ENCODE measurements at regions not wholly inside any gene's neighbourhood (a gene's known extent, or its start where the extent isn't known, plus 50 kb on each side); places are given as distances from the start of the nearest gene placed in this dataset.

GRCh38 chr10:8981277-8981676, 926.8 kb downstream of the GATA3 start:
- Mint-ChIP-seq H3K36me3 (ENCODE audit: insufficient read depth, unreplicated experiment) (no peaks in the 10 kb centered on the region), H3K4me3 (ENCODE audit: unreplicated experiment) (no peak overlapping the region)

GRCh38 chr10:8985651-8986050, 931.2 kb downstream of the GATA3 start:
- CTCF ChIA-PET: no interaction called here
- no peaks in the 10 kb centered on the region for H3K36me3 ChIP-seq (ENCODE audit: control insufficient read depth, insufficient read depth, low read length)
- Mint-ChIP-seq H3K36me3 (ENCODE audit: insufficient read depth, unreplicated experiment) (no peaks in the 10 kb centered on the region), H3K4me1 (ENCODE audit: low read depth, unreplicated experiment) (no peaks in the 10 kb centered on the region), H3K4me3 (ENCODE audit: unreplicated experiment) (no peak overlapping the region), H3K27ac (ENCODE audit: unreplicated experiment) (no peak overlapping the region), H3K27me3 (ENCODE audit: insufficient read depth, unreplicated experiment) (no peaks in the 10 kb centered on the region), H3K9me3 (ENCODE audit: unreplicated experiment) (no peaks in the 10 kb centered on the region)
- no peaks in the 10 kb centered on the region for H3K9me3 ChIP-seq
- H3K4me3 ChIP-seq (ENCODE audit: low read depth, low read length): no peak overlapping the region
- intact Hi-C loops (cut with micrococcal nuclease; ENCODE audit: unreplicated experiment): no loop called here
- DNase-seq: no peak
- POLR2A ChIA-PET: no interaction called here
- TF ChIP-seq CTCF (IDR thresholded peaks at IDR 0.05; ENCODE audit: insufficient read depth in 1 of 2, low read depth in 1 of 2, low read length in 1 of 2, severe bottlenecking in 1 of 2, unreplicated experiment in 1 of 2): no peak
- H3K27me3 ChIP-seq (replicated peaks; ENCODE audit: control insufficient read depth, insufficient read depth, low read length): no peaks in the 10 kb centered on the region
- no TSS peak for BruUV-seq (replicated peaks)
- no peaks in the 10 kb centered on the region for H3K4me1 ChIP-seq

More at GRCh38 chr10:8981277-8981676, 926.8 kb downstream of the GATA3 start:
- no peaks in the 10 kb centered on the region for H3K9me3 ChIP-seq
- no peaks in the 10 kb centered on the region for H3K4me1 ChIP-seq
- intact Hi-C loops (cut with micrococcal nuclease; ENCODE audit: unreplicated experiment): no loop called here
- TF ChIP-seq CTCF (IDR thresholded peaks at IDR 0.05; ENCODE audit: insufficient read depth in 1 of 2, low read depth in 1 of 2, low read length in 1 of 2, severe bottlenecking in 1 of 2, unreplicated experiment in 1 of 2): no peak
- ChIA-PET POLR2A (no interaction called here), CTCF (no interaction called here)
- no peak overlapping the region for H3K4me3 ChIP-seq (ENCODE audit: low read depth, low read length)
- no peak overlapping the region for H3K27ac Mint-ChIP-seq (ENCODE audit: unreplicated experiment)
- no peaks in the 10 kb centered on the region for H3K36me3 ChIP-seq (ENCODE audit: control insufficient read depth, insufficient read depth, low read length)
- H3K27me3 Mint-ChIP-seq (ENCODE audit: insufficient read depth, unreplicated experiment): peaks cover 2% of the 10 kb centered on the region
- DNase-seq: no peak
- BruUV-seq (replicated peaks): no TSS peak
- H3K9me3 Mint-ChIP-seq (ENCODE audit: unreplicated experiment): no peaks in the 10 kb centered on the region
- no peaks in the 10 kb centered on the region for H3K27me3 ChIP-seq (replicated peaks; ENCODE audit: control insufficient read depth, insufficient read depth, low read length)
- no peaks in the 10 kb centered on the region for H3K4me1 Mint-ChIP-seq (ENCODE audit: low read depth, unreplicated experiment)

DNA sequence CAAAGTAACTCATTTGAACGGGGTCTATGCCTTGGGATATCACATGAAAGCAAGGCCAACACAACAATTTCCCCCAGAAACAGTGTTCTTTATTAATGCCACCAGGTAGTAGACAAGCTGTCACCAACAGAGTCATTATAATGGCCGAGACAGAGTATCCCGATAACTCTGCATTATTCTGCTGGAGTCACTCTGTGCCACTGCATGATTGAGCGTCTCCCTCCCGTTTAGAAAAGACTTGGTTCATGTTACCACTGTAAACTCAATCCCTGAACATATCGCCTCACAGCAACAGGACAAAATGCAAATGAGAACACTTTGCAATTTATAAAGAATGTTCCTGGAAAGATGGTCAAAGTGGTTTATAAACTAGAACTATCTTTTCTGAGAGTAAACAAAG, 932.5 kb downstream of the GATA3 start:
- Histone ChIP-seq H3K4me3 (ENCODE audit: low read depth, low read length) (no peak overlapping the region), H3K27me3 (replicated peaks; ENCODE audit: control insufficient read depth, insufficient read depth, low read length) (no peaks in the 10 kb centered on the region), H3K4me1 (no peaks in the 10 kb centered on the region), H3K36me3 (ENCODE audit: control insufficient read depth, insufficient read depth, low read length) (no peaks in the 10 kb centered on the region), H3K9me3 (no peaks in the 10 kb centered on the region)
- intact Hi-C loops (cut with micrococcal nuclease; ENCODE audit: unreplicated experiment): no loop called here
- Mint-ChIP-seq H3K9me3 (ENCODE audit: unreplicated experiment) (no peaks in the 10 kb centered on the region), H3K27me3 (ENCODE audit: insufficient read depth, unreplicated experiment) (no peaks in the 10 kb centered on the region), H3K4me1 (ENCODE audit: low read depth, unreplicated experiment) (no peaks in the 10 kb centered on the region), H3K27ac (ENCODE audit: unreplicated experiment) (no peak overlapping the region), H3K4me3 (ENCODE audit: unreplicated experiment) (no peak overlapping the region), H3K36me3 (ENCODE audit: insufficient read depth, unreplicated experiment) (no peaks in the 10 kb centered on the region)
- DNase-seq: no peak
- ChIA-PET CTCF (no interaction called here), POLR2A (no interaction called here)
- BruUV-seq (replicated peaks): no TSS peak
- no peak for TF ChIP-seq CTCF (IDR thresholded peaks at IDR 0.05; ENCODE audit: insufficient read depth in 1 of 2, low read depth in 1 of 2, low read length in 1 of 2, severe bottlenecking in 1 of 2, unreplicated experiment in 1 of 2)
